ENCODE measurements at regions not wholly inside any gene's neighbourhood (a gene's known extent, or its start where the extent isn't known, plus 50 kb on each side); places are given as distances from the start of the nearest gene placed in this dataset.
"Not testable (repeated sequence)": the region's sequence is repeated elsewhere in the genome, so short reads cannot be mapped to it uniquely, and the experiment has no call there.

- POLR2A ChIA-PET, result no interaction called here
These were observed 161.1 kb downstream of the MSN start for GRCh38 chrX:65828599-65828998.

GRCh38 chrX:65825226-65825625 lies 157.8 kb downstream of the MSN start:
- H3K79me2 ChIP-seq (ENCODE audit: control insufficient read depth, insufficient read depth, low read length); dilution Hi-C loops (cut with MboI; ENCODE audit: extremely low pct_ligation_motif_present, low sequenced_read_pairs); DNase-seq (ENCODE audit: low read depth, low spot score); H2AFZ ChIP-seq (ENCODE audit: low read depth, low read length); intact Hi-C loops (cut with micrococcal nuclease); H3K9ac ChIP-seq (replicated peaks; ENCODE audit: extremely low read depth, insufficient read depth, low read length); H3K9me1 ChIP-seq (replicated peaks; ENCODE audit: control insufficient read depth, extremely low read depth, insufficient read depth, low read length); POLR2A ChIA-PET; H3K4me2 ChIP-seq (ENCODE audit: insufficient read depth, low read length); H4K20me1 ChIP-seq (replicated peaks; ENCODE audit: control insufficient read depth, extremely low read depth, insufficient read depth, low read length); BruUV-seq (replicated peaks); H3K4me3 ChIP-seq (replicated peaks in 1 of 3; ENCODE audit: insufficient read depth in 1 of 3, low read depth in 1 of 3, low read length in 3 of 3); H3K4me1 ChIP-seq (ENCODE audit: control insufficient read depth, extremely low read depth, insufficient read depth, low read length); CTCF ChIA-PET; H3K36me3 ChIP-seq (ENCODE audit: control insufficient read depth in 2 of 2, extremely low read depth in 1 of 2, insufficient read depth in 2 of 2, low read length in 2 of 2); H3K27ac ChIP-seq (ENCODE audit: insufficient read depth, low read depth, low read length); H3K9me3 ChIP-seq (replicated peaks; ENCODE audit: control insufficient read depth, insufficient read depth, low read length): not testable (repeated sequence)
- FAIRE-seq, result peak; percentile 28
- peaks cover 3 to 19% of the 10 kb centered on the region in 2 experiments for H3K27me3 ChIP-seq (ENCODE audit: control insufficient read depth in 2 of 2, insufficient read depth in 2 of 2, low read length in 2 of 2)

More at GRCh38 chrX:65828599-65828998, 161.1 kb downstream of the MSN start:
- CTCF ChIA-PET, result no interaction called here
- DNase-seq (ENCODE audit: low read depth, low spot score) (no peak), FAIRE-seq (no peak)
- intact Hi-C loops (cut with micrococcal nuclease), result no loop called here
- dilution Hi-C loops (cut with MboI; ENCODE audit: extremely low pct_ligation_motif_present, low sequenced_read_pairs), result no loop called here
- Histone ChIP-seq H3K9ac (replicated peaks; ENCODE audit: extremely low read depth, insufficient read depth, low read length) (no peak overlapping the region), H3K27ac (ENCODE audit: insufficient read depth, low read depth, low read length) (no peak overlapping the region), H3K36me3 (ENCODE audit: control insufficient read depth in 2 of 2, extremely low read depth in 1 of 2, insufficient read depth in 2 of 2, low read length in 2 of 2) (no peaks in the 10 kb centered on the region), H3K9me1 (replicated peaks; ENCODE audit: control insufficient read depth, extremely low read depth, insufficient read depth, low read length) (no peaks in the 10 kb centered on the region), H3K79me2 (ENCODE audit: control insufficient read depth, insufficient read depth, low read length) (no peaks in the 10 kb centered on the region), H3K9me3 (replicated peaks; ENCODE audit: control insufficient read depth, insufficient read depth, low read length) (no peaks in the 10 kb centered on the region), H4K20me1 (replicated peaks; ENCODE audit: control insufficient read depth, extremely low read depth, insufficient read depth, low read length) (no peaks in the 10 kb centered on the region), H3K4me1 (ENCODE audit: control insufficient read depth, extremely low read depth, insufficient read depth, low read length) (no peaks in the 10 kb centered on the region), H3K4me2 (ENCODE audit: insufficient read depth, low read length) (no peak overlapping the region), H2AFZ (ENCODE audit: low read depth, low read length) (no peak overlapping the region), H3K4me3 (replicated peaks in 1 of 3; ENCODE audit: insufficient read depth in 1 of 3, low read depth in 1 of 3, low read length in 3 of 3) (no peak overlapping the region), H3K27me3 (ENCODE audit: control insufficient read depth in 2 of 2, insufficient read depth in 2 of 2, low read length in 2 of 2) (peaks cover 0 to 2% of the 10 kb centered on the region in 2 experiments)
- TF ChIP-seq JUN (IDR thresholded peaks at IDR 0.05; ENCODE audit: borderline replicate concordance, insufficient read depth, insufficient read length, low read depth), result no peak
- TF ChIP-seq MAX (IDR thresholded peaks at IDR 0.05; ENCODE audit: insufficient read depth, insufficient read length), result no peak
- no peak for TF ChIP-seq POLR2A (IDR thresholded peaks at IDR 0.05; ENCODE audit: low read depth, low read length)
- TF ChIP-seq EZH2 (IDR thresholded peaks at IDR 0.05; ENCODE audit: borderline replicate concordance, low read depth, low read length, severe bottlenecking), result no peak
- TF ChIP-seq GATA2 (IDR thresholded peaks at IDR 0.05; ENCODE audit: insufficient read depth, insufficient read length, low read depth, low read length), result no peak
- TF ChIP-seq MYC (IDR thresholded peaks at IDR 0.05; ENCODE audit: low read depth, low read length), result no peak
- no TSS peak for BruUV-seq (replicated peaks)
